Esophagus muscularis mucosa (tissue), 4 donors: ENCODE measurements at regions not wholly inside any gene's neighbourhood (a gene's known extent, or its start where the extent isn't known, plus 50 kb on each side); places are given as distances from the start of the nearest gene placed in this dataset.

Source experiments
- DNase-seq: peaks from one replicate; pipeline ENCODE4 v3.0.0-alpha.2; 2017; ENCODE audit errors: extremely low spot score
- H3K27ac ChIP-seq, 4 donors: fragments of 200-600 bp; sonication (generic); replicated peaks in 1 of 4; 1 replicate in 3 of 4; 2 replicates in 1 of 4; pipeline ENCODE4 v1.5.1; 2016 to 2019; ENCODE audit warnings: mild to moderate bottlenecking in 1 of 4
- H3K27me3 ChIP-seq, 4 donors: fragments of 200-600 bp; sonication (generic); one replicate each; pipeline versions ENCODE4 v1.5.1 to v1.6.0; 2016 to 2019
- H3K36me3 ChIP-seq, 4 donors: fragments of 200-600 bp; sonication (generic); one replicate each; pipeline ENCODE4 v1.5.1; 2016 to 2019
- H3K4me1 ChIP-seq, 4 donors: fragments of 200-600 bp; sonication (generic); one replicate each; pipeline ENCODE4 v1.5.1; 2016 to 2019
- H3K4me3 ChIP-seq, 4 donors: fragments of 200-600 bp; sonication (generic); 1 replicate in 2 of 4; 2 replicates in 2 of 4; pipeline ENCODE4 v1.5.1; 2016 to 2019; ENCODE audit warnings: mild to moderate bottlenecking in 4 of 4, moderate library complexity in 1 of 4
- H3K9me3 ChIP-seq, 4 donors: fragments of 200-600 bp; sonication (generic); 1 replicate in 3 of 4; 2 replicates in 1 of 4; pipeline ENCODE4 v1.5.1; 2016 to 2019
- CTCF ChIP-seq, 3 experiments: fragments of 200-600 bp in 2 of 3; fragments of 450-650 bp in 1 of 3; sonication (generic) in 2 of 3; IDR thresholded peaks; one replicate each; pipeline ENCODE4 v1.5.1; 2017 to 2019; ENCODE audit warnings: antibody characterized with exemption in 3 of 3, mild to moderate bottlenecking in 2 of 3, moderate library complexity in 1 of 3
- EP300 ChIP-seq: sonication (generic); formaldehyde crosslinking; IDR thresholded peaks from one replicate; pipeline ENCODE4 v1.6.1; 2017; ENCODE audit warnings: antibody characterized with exemption
- POLR2A ChIP-seq: fragments of 450-650 bp; IDR thresholded peaks from one replicate; pipeline ENCODE4 v1.6.1; 2017; ENCODE audit warnings: antibody characterized with exemption, moderate library complexity, mild to moderate bottlenecking, low read depth
- POLR2AphosphoS5 ChIP-seq, 2 donors: sonication (generic); formaldehyde crosslinking; IDR thresholded peaks; one replicate each; pipeline ENCODE4 v1.6.1; 2017; ENCODE audit warnings: antibody characterized with exemption in 2 of 2
- WGBS: methylation state at CpG from one replicate; pipeline ENCODE4 v1.1.5; 2018; 5-methylcytosine and 5-hydroxymethylcytosine counted together
- intact Hi-C: fragments of 100-400 bp; cut with DNase I; formaldehyde crosslinking; loops from one replicate; pipeline ENCODE4 v1.15.1; 2023

- 67% methylated on average over 1 of the region's 4 CpGs for WGBS
- intact Hi-C loops, result loop anchor here (5.0 kb wide), 2 partner anchors 45 to 90 kb away; no protein-coding TSS in a partner anchor
- Histone ChIP-seq H3K27me3 (no peaks in the 10 kb centered on the region), H3K4me3 (no peak overlapping the region), H3K9me3 (no peaks in the 10 kb centered on the region), H3K27ac (no peak overlapping the region), H3K36me3 (peaks cover 24 to 45% (median 37%) of the 10 kb centered on the region in 4 donors), H3K4me1 (peaks cover 24 to 52% (median 47%) of the 10 kb centered on the region in 4 donors)
- TF ChIP-seq EP300 (no peak), POLR2AphosphoS5 (IDR thresholded peaks at IDR 0.05) (no peak), CTCF (IDR thresholded peaks at IDR 0.05) (no peak), POLR2A (no peak)
- no peak for DNase-seq
These were observed 142.4 kb downstream of the CRYBB2 start for GRCh38 chr22:25361899-25362214.

GRCh38 chr22:25362215-25362882, 142.9 kb downstream of the CRYBB2 start:
- Histone ChIP-seq H3K36me3 (peaks cover 19 to 40% (median 33%) of the 10 kb centered on the region in 4 donors), H3K4me3 (no peak overlapping the region), H3K27me3 (no peaks in the 10 kb centered on the region), H3K9me3 (no peaks in the 10 kb centered on the region), H3K27ac (peak overlapping the region in 2 of 4 donors; percentile 11 to 61), H3K4me1 (peaks cover 24 to 52% (median 47%) of the 10 kb centered on the region in 4 donors)
- 49% methylated on average over 10 of the region's 17 CpGs for WGBS
- intact Hi-C loops, result loop anchor here (5.0 kb wide), 2 partner anchors 45 to 90 kb away; no protein-coding TSS in a partner anchor
- TF ChIP-seq CTCF (IDR thresholded peaks at IDR 0.05) (peak; percentile 76 to 90 (median 77)), POLR2A (no peak)
- DNase-seq, result peak; percentile 93

- Histone ChIP-seq H3K27me3 (no peaks in the 10 kb centered on the region), H3K9me3 (no peaks in the 10 kb centered on the region), H3K4me1 (peaks cover 24 to 52% (median 47%) of the 10 kb centered on the region in 4 donors), H3K27ac (peak overlapping the region in 2 of 4 donors; percentile 11 to 61), H3K4me3 (no peak overlapping the region), H3K36me3 (peaks cover 14 to 35% (median 27%) of the 10 kb centered on the region in 4 donors)
- 37% methylated on average over 8 of the region's 11 CpGs for WGBS
- TF ChIP-seq POLR2A (no peak), EP300 (no peak), POLR2AphosphoS5 (IDR thresholded peaks at IDR 0.05) (no peak), CTCF (IDR thresholded peaks at IDR 0.05) (no peak)
- no peak for DNase-seq
- intact Hi-C loops, result loop anchor here (5.0 kb wide), 2 partner anchors 44 to 89 kb away; no protein-coding TSS in a partner anchor
These were observed 143.4 kb downstream of the CRYBB2 start for GRCh38 chr22:25362883-25363240.

GRCh38 chr22:25363474-25363873, 144.0 kb downstream of the CRYBB2 start:
- no peak for DNase-seq
- Histone ChIP-seq H3K27ac (no peak overlapping the region), H3K4me1 (peaks cover 24 to 57% (median 47%) of the 10 kb centered on the region in 4 donors), H3K9me3 (no peaks in the 10 kb centered on the region), H3K27me3 (no peaks in the 10 kb centered on the region), H3K4me3 (no peak overlapping the region), H3K36me3 (peaks cover 12 to 29% (median 21%) of the 10 kb centered on the region in 4 donors)
- TF ChIP-seq POLR2AphosphoS5 (IDR thresholded peaks at IDR 0.05) (no peak), EP300 (no peak), POLR2A (no peak), CTCF (IDR thresholded peaks at IDR 0.05) (no peak)
- intact Hi-C loops, result loop anchor here (5.0 kb wide), 2 partner anchors 44 to 89 kb away; no protein-coding TSS in a partner anchor
- WGBS, result 90% methylated on average over 8 of the region's 8 CpGs
